ENCODE measurements at regions not wholly inside any gene's neighbourhood (a gene's known extent, or its start where the extent isn't known, plus 50 kb on each side); places are given as distances from the start of the nearest gene placed in this dataset.
"Not testable (repeated sequence)": the region's sequence is repeated elsewhere in the genome, so short reads cannot be mapped to it uniquely, and the experiment has no call there.

- Histone ChIP-seq H3K4me3 (no peak overlapping the region), H3K27ac (no peak overlapping the region), H3K4me1 (replicated peaks in 1 of 2) (no peaks in the 10 kb centered on the region)
- ATAC-seq (replicated peaks in 6 of 8): no peak
- WGBS, 10 experiments: 71 to 100% (median 85%) methylated on average over 1 to 2 of the region's 2 CpGs
- in situ Hi-C loops (cut with MboI; ENCODE audit: low pct_unique_long_range_greater_than_20kb in 2 of 9, low sequenced_read_pairs in 9 of 9, unreplicated experiment in 9 of 9): no loop called here
Measured at GRCh38 chr4:111046811-111047210, 423.9 kb upstream of the PITX2 start.

- Histone ChIP-seq H3K4me1 (replicated peaks in 1 of 2) (no peaks in the 10 kb centered on the region), H3K4me3 (no peak overlapping the region), H3K27ac (no peak overlapping the region)
- in situ Hi-C loops (cut with MboI; ENCODE audit: low pct_unique_long_range_greater_than_20kb in 2 of 9, low sequenced_read_pairs in 9 of 9, unreplicated experiment in 9 of 9): no loop called here
- no peak for ATAC-seq (replicated peaks in 6 of 8)
- 54 to 90% (median 70%) methylated on average over 1 to 5 of the region's 5 CpGs; no CpG with 5 or more reads in 3 of the 10 experiments for WGBS, 10 experiments
Measured at GRCh38 chr4:111048316-111048715, 425.4 kb upstream of the PITX2 start.

GRCh38 chr4:111064342-111064993 lies 441.6 kb upstream of the PITX2 start:
- peak in 1 of 8 experiments; percentile 24 for ATAC-seq (replicated peaks in 6 of 8)
- WGBS, 10 experiments: 0 to 80% (median 40%) methylated on average over 1 to 4 of the region's 4 CpGs; no CpG with 5 or more reads in 1 of the 10 experiments
- in situ Hi-C loops (cut with MboI; ENCODE audit: low pct_unique_long_range_greater_than_20kb in 2 of 9, low sequenced_read_pairs in 9 of 9, unreplicated experiment in 9 of 9): no loop called here

GRCh38 chr4:111066001-111066400 lies 443.1 kb upstream of the PITX2 start:
- ATAC-seq (replicated peaks in 6 of 8): no peak
- WGBS, 10 experiments: 17 to 100% (median 85%) methylated on average over 1 to 2 of the region's 2 CpGs; no CpG with 5 or more reads in 4 of the 10 experiments
- in situ Hi-C loops (cut with MboI; ENCODE audit: low pct_unique_long_range_greater_than_20kb in 2 of 9, low sequenced_read_pairs in 9 of 9, unreplicated experiment in 9 of 9): no loop called here
- Histone ChIP-seq H3K4me1 (replicated peaks in 1 of 2) (peaks cover 0 to 8% of the 10 kb centered on the region in 2 donors), H3K27ac (no peak overlapping the region), H3K4me3 (no peak overlapping the region)

More at GRCh38 chr4:111064342-111064993, 441.6 kb upstream of the PITX2 start:
- peaks cover 0 to 8% of the 10 kb centered on the region in 2 donors for H3K4me1 ChIP-seq (replicated peaks in 1 of 2)
- H3K4me3 ChIP-seq: no peak overlapping the region
- H3K27ac ChIP-seq: no peak overlapping the region

- no peak for ATAC-seq (replicated peaks in 6 of 8)
- Histone ChIP-seq H3K27ac (no peak overlapping the region), H3K4me3 (no peak overlapping the region), H3K4me1 (replicated peaks in 1 of 2) (peaks cover 0 to 8% of the 10 kb centered on the region in 2 donors)
- in situ Hi-C loops (cut with MboI; ENCODE audit: low pct_unique_long_range_greater_than_20kb in 2 of 9, low sequenced_read_pairs in 9 of 9, unreplicated experiment in 9 of 9): no loop called here
Measured at GRCh38 chr4:111066447-111066846, 443.6 kb upstream of the PITX2 start.

- peak; percentile 41 to 97 (median 55) for ATAC-seq (replicated peaks in 6 of 8)
- H3K4me3 ChIP-seq: no peak overlapping the region
- H3K27ac ChIP-seq: no peak overlapping the region
- in situ Hi-C loops (cut with MboI; ENCODE audit: low pct_unique_long_range_greater_than_20kb in 2 of 9, low sequenced_read_pairs in 9 of 9, unreplicated experiment in 9 of 9): no loop called here
- H3K4me1 ChIP-seq (replicated peaks in 1 of 2): peaks cover 0 to 8% of the 10 kb centered on the region in 2 donors
- 0 to 100% (median 83%) methylated on average over 1 of the region's 1 CpG; no CpG with 5 or more reads in 3 of the 10 experiments for WGBS, 10 experiments
Measured at GRCh38 chr4:111066887-111067286, 444.0 kb upstream of the PITX2 start.

- in situ Hi-C loops (cut with MboI; ENCODE audit: low pct_unique_long_range_greater_than_20kb in 2 of 9, low sequenced_read_pairs in 9 of 9, unreplicated experiment in 9 of 9): no loop called here
- peak in 3 of 8 experiments; percentile 86 to 93 (median 88) for ATAC-seq (replicated peaks in 6 of 8)
- Histone ChIP-seq H3K4me3 (no peak overlapping the region), H3K4me1 (replicated peaks in 1 of 2) (peaks cover 0 to 8% of the 10 kb centered on the region in 2 donors), H3K27ac (no peak overlapping the region)
- WGBS, 10 experiments: 13 to 100% (median 93%) methylated on average over 1 to 3 of the region's 3 CpGs; no CpG with 5 or more reads in 1 of the 10 experiments
Measured at GRCh38 chr4:111068883-111069282, 446.0 kb upstream of the PITX2 start.

GRCh38 chr4:111070390-111070789 lies 447.5 kb upstream of the PITX2 start:
- Histone ChIP-seq H3K4me1 (replicated peaks in 1 of 2) (peaks cover 0 to 8% of the 10 kb centered on the region in 2 donors), H3K27ac (no peak overlapping the region), H3K4me3 (no peak overlapping the region)
- 20 to 89% (median 54%) methylated on average over 1 to 4 of the region's 4 CpGs; no CpG with 5 or more reads in 4 of the 10 experiments for WGBS, 10 experiments
- ATAC-seq (replicated peaks in 6 of 8): no peak
- in situ Hi-C loops (cut with MboI; ENCODE audit: low pct_unique_long_range_greater_than_20kb in 2 of 9, low sequenced_read_pairs in 9 of 9, unreplicated experiment in 9 of 9): no loop called here

- ATAC-seq (replicated peaks in 6 of 8): no peak
- H3K27ac ChIP-seq: no peak overlapping the region
- 67 to 100% (median 90%) methylated on average over 1 to 6 of the region's 12 CpGs; no CpG with 5 or more reads in 3 of the 10 experiments for WGBS, 10 experiments
Measured at GRCh38 chr4:111074523-111075114, 451.7 kb upstream of the PITX2 start.

GRCh38 chr4:111076299-111076698 lies 453.4 kb upstream of the PITX2 start:
- H3K4me3 ChIP-seq; in situ Hi-C loops (cut with MboI; ENCODE audit: low pct_unique_long_range_greater_than_20kb in 2 of 9, low sequenced_read_pairs in 9 of 9, unreplicated experiment in 9 of 9); ATAC-seq (replicated peaks in 6 of 8); H3K4me1 ChIP-seq (replicated peaks in 1 of 2); H3K27ac ChIP-seq: not testable (repeated sequence)
- 29 to 100% (median 62%) methylated on average over 1 of the region's 1 CpG; no CpG with 5 or more reads in 3 of the 10 experiments for WGBS, 10 experiments

More at GRCh38 chr4:111074523-111075114, 451.7 kb upstream of the PITX2 start:
- H3K4me1 ChIP-seq (replicated peaks in 1 of 2): no peaks in the 10 kb centered on the region
- in situ Hi-C loops (cut with MboI; ENCODE audit: low pct_unique_long_range_greater_than_20kb in 2 of 9, low sequenced_read_pairs in 9 of 9, unreplicated experiment in 9 of 9): no loop called here
- no peak overlapping the region for H3K4me3 ChIP-seq

- in situ Hi-C loops (cut with MboI; ENCODE audit: low pct_unique_long_range_greater_than_20kb in 2 of 9, low sequenced_read_pairs in 9 of 9, unreplicated experiment in 9 of 9): no loop called here
- Histone ChIP-seq H3K4me1 (replicated peaks in 1 of 2) (no peaks in the 10 kb centered on the region), H3K27ac (no peak overlapping the region), H3K4me3 (no peak overlapping the region)
- ATAC-seq (replicated peaks in 6 of 8): peak in 2 of 8 experiments; percentile 33 to 63
- WGBS, 10 experiments: 83 to 100% (median 89%) methylated on average over 1 of the region's 1 CpG; no CpG with 5 or more reads in 5 of the 10 experiments
Measured at GRCh38 chr4:111108153-111108552, 485.3 kb upstream of the PITX2 start.

- H3K4me1 ChIP-seq (replicated peaks in 1 of 2): no peaks in the 10 kb centered on the region
- no peak overlapping the region for H3K27ac ChIP-seq
- ATAC-seq (replicated peaks in 6 of 8): no peak
- no peak overlapping the region for H3K4me3 ChIP-seq
- 47 to 96% (median 80%) methylated on average over 1 to 3 of the region's 3 CpGs; no CpG with 5 or more reads in 1 of the 10 experiments for WGBS, 10 experiments
- in situ Hi-C loops (cut with MboI; ENCODE audit: low pct_unique_long_range_greater_than_20kb in 2 of 9, low sequenced_read_pairs in 9 of 9, unreplicated experiment in 9 of 9): no loop called here
Measured at GRCh38 chr4:111113591-111113990, 490.7 kb upstream of the PITX2 start.

GRCh38 chr4:111115881-111116280 lies 493.0 kb upstream of the PITX2 start:
- H3K4me3 ChIP-seq: no peak overlapping the region
- no peak for ATAC-seq (replicated peaks in 6 of 8)
- H3K4me1 ChIP-seq (replicated peaks in 1 of 2): peaks cover 0 to 3% of the 10 kb centered on the region in 2 donors
- H3K27ac ChIP-seq: no peak overlapping the region
- 36 to 100% (median 85%) methylated on average over 1 to 4 of the region's 4 CpGs; no CpG with 5 or more reads in 1 of the 10 experiments for WGBS, 10 experiments
- in situ Hi-C loops (cut with MboI; ENCODE audit: low pct_unique_long_range_greater_than_20kb in 2 of 9, low sequenced_read_pairs in 9 of 9, unreplicated experiment in 9 of 9): no loop called here

All from motor neuron (in vitro differentiated cells).